Adrenal gland (tissue), 9 donors: ENCODE measurements at regions not wholly inside any gene's neighbourhood (a gene's known extent, or its start where the extent isn't known, plus 50 kb on each side); places are given as distances from the start of the nearest gene placed in this dataset.

Source experiments
- DNase-seq, 7 donors: peaks; one replicate each; pipeline ENCODE4 v3.0.0-alpha.2; 2019 to 2020
- H3K27ac ChIP-seq, 5 donors: fragments of 200-600 bp; sonication (generic) in 4 of 5; 1 replicate in 3 of 5; 2 replicates in 2 of 5; pipeline versions ENCODE4 v1.5.1 to v1.8.0; 2016 to 2020; ENCODE audit warnings: mild to moderate bottlenecking in 1 of 5
- H3K27me3 ChIP-seq: fragments of 200-600 bp; 2 replicates; pipeline ENCODE4 v1.8.0; 2021
- H3K36me3 ChIP-seq, 2 donors: fragments of 200-600 bp; replicated peaks in 1 of 2; 1 replicate in 1 of 2; 2 replicates in 1 of 2; pipeline versions ENCODE4 v1.5.1 to v1.8.0; 2018 to 2022
- H3K4me1 ChIP-seq, 2 donors: fragments of 200-600 bp; replicated peaks in 1 of 2; 1 replicate in 1 of 2; 2 replicates in 1 of 2; pipeline versions ENCODE4 v1.5.1 to v1.8.0; 2018 to 2021
- H3K4me3 ChIP-seq, 4 donors: fragments of 200-600 bp; sonication (generic) in 3 of 4; one replicate each; pipeline ENCODE4 v1.5.1; 2016 to 2018
- H3K9me3 ChIP-seq, 3 donors: fragments of 200-600 bp; sonication (generic) in 1 of 3; replicated peaks in 1 of 3; 1 replicate in 2 of 3; 2 replicates in 1 of 3; pipeline versions ENCODE4 v1.5.1 to v1.8.0; 2016 to 2021
- POLR2A ChIP-seq, 2 donors: fragments of 450-650 bp; IDR thresholded peaks; one replicate each; pipeline ENCODE4 v1.6.1; 2017; ENCODE audit warnings: antibody characterized with exemption in 2 of 2, mild to moderate bottlenecking in 2 of 2, moderate library complexity in 1 of 2
- WGBS, 4 donors: extraction: QIAGEN DNeasy Blood & Tissue Kit in 2 of 4; methylation state at CpG; one replicate each; pipeline versions ENCODE4 v1.1.5 to v1.1.7; 2013 to 2017; 5-methylcytosine and 5-hydroxymethylcytosine counted together
- intact Hi-C, 2 donors: fragments of 100-400 bp; cut with DNase I; formaldehyde crosslinking; loops; one replicate each; pipeline versions ENCODE4 v1.14.1 to v1.15.0; 2022 to 2023
- TF ChIP-seq, protein P1 (sequence below), 6 experiments: fragments of 450-650 bp in 4 of 6; fragments of 200-600 bp in 2 of 6; sonication (generic) in 1 of 6; IDR thresholded peaks; 1 replicate in 5 of 6; 2 replicates in 1 of 6; pipeline versions ENCODE4 v1.5.1 to v1.8.0; 2016 to 2021; ENCODE audit warnings: antibody characterized with exemption in 6 of 6, mild to moderate bottlenecking in 2 of 6, moderate library complexity in 1 of 6
- donor health status: healthy with polysubstance abuse.
- donor health status: Bipolar disorder and iron deficiency.
- donor health status: DM: yes; HTN: yes; CAD: no.
- donor health status: DM: no; HTN: no; CAD: no.
- donor health status: DM: no; HTN: no; CAD: no.

DNA sequence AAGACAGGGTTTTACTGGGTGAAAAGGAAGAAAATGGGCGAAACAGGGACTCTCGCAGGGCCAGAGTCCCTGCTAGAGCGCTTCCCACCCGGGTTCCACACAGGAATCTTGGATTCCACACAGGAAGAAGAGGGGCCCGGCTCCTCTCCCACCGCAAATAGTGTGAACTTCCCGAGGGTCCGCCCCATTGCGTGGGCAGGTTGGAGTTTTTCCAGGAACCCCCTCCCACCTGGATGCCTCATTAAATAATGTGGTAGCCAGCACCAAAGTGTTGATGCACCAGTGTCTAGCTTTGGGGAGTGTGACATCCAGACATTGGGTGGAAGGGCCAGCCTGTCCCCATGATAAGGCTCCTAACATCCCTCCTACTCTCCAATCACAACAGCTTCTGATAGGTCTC is 330.3 kb upstream of the ZNF32 start:
- WGBS, 4 donors = 85 to 95% (median 93%) methylated on average over 9 of the region's 9 CpGs
- no peaks in the 10 kb centered on the region for H3K9me3 ChIP-seq
- TF ChIP-seq, protein P1, sequence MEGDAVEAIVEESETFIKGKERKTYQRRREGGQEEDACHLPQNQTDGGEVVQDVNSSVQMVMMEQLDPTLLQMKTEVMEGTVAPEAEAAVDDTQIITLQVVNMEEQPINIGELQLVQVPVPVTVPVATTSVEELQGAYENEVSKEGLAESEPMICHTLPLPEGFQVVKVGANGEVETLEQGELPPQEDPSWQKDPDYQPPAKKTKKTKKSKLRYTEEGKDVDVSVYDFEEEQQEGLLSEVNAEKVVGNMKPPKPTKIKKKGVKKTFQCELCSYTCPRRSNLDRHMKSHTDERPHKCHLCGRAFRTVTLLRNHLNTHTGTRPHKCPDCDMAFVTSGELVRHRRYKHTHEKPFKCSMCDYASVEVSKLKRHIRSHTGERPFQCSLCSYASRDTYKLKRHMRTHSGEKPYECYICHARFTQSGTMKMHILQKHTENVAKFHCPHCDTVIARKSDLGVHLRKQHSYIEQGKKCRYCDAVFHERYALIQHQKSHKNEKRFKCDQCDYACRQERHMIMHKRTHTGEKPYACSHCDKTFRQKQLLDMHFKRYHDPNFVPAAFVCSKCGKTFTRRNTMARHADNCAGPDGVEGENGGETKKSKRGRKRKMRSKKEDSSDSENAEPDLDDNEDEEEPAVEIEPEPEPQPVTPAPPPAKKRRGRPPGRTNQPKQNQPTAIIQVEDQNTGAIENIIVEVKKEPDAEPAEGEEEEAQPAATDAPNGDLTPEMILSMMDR (IDR thresholded peaks at IDR 0.05) = no peak
- no peak for TF ChIP-seq POLR2A (IDR thresholded peaks at IDR 0.05)
- intact Hi-C loops = no loop called here
- no peaks in the 10 kb centered on the region for H3K36me3 ChIP-seq
- no peaks in the 10 kb centered on the region for H3K4me1 ChIP-seq
- H3K27me3 ChIP-seq = no peaks in the 10 kb centered on the region
- H3K27ac ChIP-seq = no peak overlapping the region
- H3K4me3 ChIP-seq = no peak overlapping the region
- DNase-seq = no peak

DNA sequence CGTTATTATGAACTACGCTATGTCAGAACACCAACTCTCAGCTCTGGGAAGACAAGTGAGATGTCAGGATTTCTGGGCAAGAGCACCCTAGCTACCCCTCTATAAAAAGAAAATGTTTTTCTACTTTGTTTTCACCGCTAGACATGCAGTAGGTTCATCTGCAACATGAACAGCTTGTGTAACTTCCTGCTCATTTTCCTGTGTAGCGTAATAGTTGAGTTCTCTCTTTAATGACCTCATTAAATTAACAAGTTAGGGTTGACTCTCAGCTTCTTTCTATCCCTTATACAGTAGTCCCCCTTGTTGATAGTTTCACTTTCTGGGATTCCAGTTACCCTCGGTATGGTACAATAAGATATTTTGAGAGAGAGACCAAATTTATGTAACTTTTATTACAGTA is 329.4 kb upstream of the ZNF32 start:
- H3K36me3 ChIP-seq = no peaks in the 10 kb centered on the region
- H3K27me3 ChIP-seq = no peaks in the 10 kb centered on the region
- no peak overlapping the region for H3K27ac ChIP-seq
- H3K4me3 ChIP-seq = no peak overlapping the region
- WGBS, 4 donors = 77 to 81% (median 78%) methylated on average over 5 of the region's 5 CpGs
- intact Hi-C loops = no loop called here
- DNase-seq = no peak
- no peak for TF ChIP-seq POLR2A (IDR thresholded peaks at IDR 0.05)
- TF ChIP-seq, protein P1 (IDR thresholded peaks at IDR 0.05) = no peak
- H3K9me3 ChIP-seq = no peaks in the 10 kb centered on the region
- H3K4me1 ChIP-seq = no peaks in the 10 kb centered on the region

DNA sequence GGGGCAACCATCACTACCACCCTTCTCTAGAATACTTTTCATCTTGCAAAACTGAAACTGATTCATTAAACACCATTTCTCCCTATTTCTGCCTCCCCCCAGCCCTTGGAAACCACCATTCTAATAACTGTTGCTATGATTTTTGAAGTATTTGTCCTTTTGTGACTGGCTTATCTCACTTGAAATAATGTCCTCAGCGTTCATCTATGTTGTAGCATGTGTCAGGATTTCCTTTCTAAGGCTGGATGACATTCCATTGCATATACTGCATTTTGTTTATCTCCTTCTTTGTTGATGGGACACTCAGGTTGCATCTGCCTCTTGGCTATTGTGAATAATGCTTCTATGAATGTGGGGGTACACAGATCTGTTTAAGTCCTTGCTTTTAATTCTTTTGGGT is 327.6 kb upstream of the ZNF32 start:
- Histone ChIP-seq H3K4me1 (no peaks in the 10 kb centered on the region), H3K36me3 (no peaks in the 10 kb centered on the region), H3K27ac (no peak overlapping the region), H3K27me3 (no peaks in the 10 kb centered on the region), H3K9me3 (no peaks in the 10 kb centered on the region), H3K4me3 (no peak overlapping the region)
- DNase-seq = no peak
- intact Hi-C loops = no loop called here
- no peak for TF ChIP-seq POLR2A (IDR thresholded peaks at IDR 0.05)
- TF ChIP-seq, protein P1 (IDR thresholded peaks at IDR 0.05) = no peak
- 54 to 73% (median 65%) methylated on average over 1 of the region's 1 CpG for WGBS, 4 donors

DNA sequence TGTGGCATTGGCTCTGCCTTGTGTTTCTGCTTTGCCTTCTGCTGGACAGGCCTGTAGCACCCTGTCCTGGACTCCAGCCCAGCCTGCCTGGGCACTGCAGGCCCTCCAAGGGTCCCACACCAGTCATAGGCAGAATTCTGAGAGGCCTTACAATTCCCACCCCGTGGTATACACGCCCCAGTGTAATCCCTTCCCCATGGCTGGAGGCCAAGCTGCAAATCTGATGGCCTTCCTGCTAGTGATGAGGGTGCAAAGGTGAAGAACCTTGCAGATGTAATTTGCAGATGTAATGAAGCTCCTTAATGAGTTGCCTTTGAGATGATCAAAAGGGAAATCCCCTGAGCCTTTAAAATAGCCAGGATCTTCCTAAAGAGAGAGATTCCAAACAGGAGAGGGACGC is 325.1 kb upstream of the ZNF32 start:
- Histone ChIP-seq H3K4me3 (no peak overlapping the region), H3K4me1 (no peaks in the 10 kb centered on the region), H3K27me3 (no peaks in the 10 kb centered on the region), H3K27ac (no peak overlapping the region), H3K9me3 (no peaks in the 10 kb centered on the region), H3K36me3 (no peaks in the 10 kb centered on the region)
- no peak for TF ChIP-seq POLR2A (IDR thresholded peaks at IDR 0.05)
- TF ChIP-seq, protein P1 (IDR thresholded peaks at IDR 0.05) = no peak
- intact Hi-C loops = no loop called here
- DNase-seq = no peak
- WGBS, 4 donors = 87 to 95% (median 92%) methylated on average over 1 to 3 of the region's 3 CpGs
